CD4-positive, alpha-beta T cell (primary cell): ENCODE measurements at regions not wholly inside any gene's neighbourhood (a gene's known extent, or its start where the extent isn't known, plus 50 kb on each side); places are given as distances from the start of the nearest gene placed in this dataset.

ENCODE experiments used
- ATAC-seq: fragments of 200-7000 bp; cut with Tn5 transposase; one replicate; pipeline ENCODE4 v1.10.0; 2022; ENCODE audit warnings: mild to moderate bottlenecking; ENCODE audit not compliant: poor library complexity
- CTCF ChIA-PET: fragments of 350-600 bp; sonication (Branson Sonifier 250); formaldehyde crosslinking; loops from one replicate; lab custom pipeline; 2021; ENCODE audit warnings: antibody characterized with exemption, inconsistent platforms; lab: Charles Lee
- POLR2A ChIA-PET: fragments of 350-600 bp; sonication (Branson Sonifier 250); formaldehyde crosslinking; loops from one replicate; lab custom pipeline; 2021; ENCODE audit warnings: antibody characterized with exemption, inconsistent platforms; lab: Charles Lee
- DNase-seq, 14 experiments: peaks; one replicate each; pipeline ENCODE4 v3.0.0-alpha.2; 2013 to 2020; ENCODE audit warnings: mixed read lengths in 2 of 14
- H3K27ac ChIP-seq, 2 donors: one replicate each; pipeline versions ENCODE4 v1.5.1 to v1.7.0; 2013; ENCODE audit warnings: low read length in 2 of 2, low read depth in 1 of 2, mild to moderate bottlenecking in 1 of 2
- H3K27me3 ChIP-seq, 2 experiments: 1 replicate in 1 of 2; 2 replicates in 1 of 2; pipeline versions ENCODE4 v1.6.1 to v1.7.0; 2013; ENCODE audit warnings: low read length in 2 of 2, control low read depth in 1 of 2, mild to moderate bottlenecking in 1 of 2, moderate library complexity in 1 of 2; ENCODE audit not compliant: insufficient read depth in 2 of 2, control insufficient read depth in 1 of 2
- H3K36me3 ChIP-seq: one replicate; pipeline ENCODE4 v1.6.1; 2013; ENCODE audit warnings: low read length, control low read depth; ENCODE audit not compliant: insufficient read depth
- H3K4me1 ChIP-seq: one replicate; pipeline ENCODE4 v1.6.1; 2013; ENCODE audit warnings: low read length, control low read depth; ENCODE audit not compliant: insufficient read depth
- H3K4me3 ChIP-seq: one replicate; pipeline ENCODE4 v1.5.1; 2013; ENCODE audit warnings: mild to moderate bottlenecking, low read length, moderate library complexity
- H3K9me3 ChIP-seq, 2 experiments: 1 replicate in 1 of 2; 2 replicates in 1 of 2; pipeline versions ENCODE4 v1.6.1 to v1.7.0; 2013; ENCODE audit warnings: low read length in 2 of 2, mild to moderate bottlenecking in 2 of 2, control low read depth in 1 of 2, moderate library complexity in 1 of 2; ENCODE audit not compliant: control insufficient read depth in 1 of 2, insufficient read depth in 1 of 2
- H3K27ac Mint-ChIP-seq: one replicate; pipeline ENCODE4 v1.8.0; 2020; ENCODE audit warnings: mixed read lengths
- H3K27me3 Mint-ChIP-seq: one replicate; pipeline ENCODE4 v1.8.0; 2021; ENCODE audit warnings: mixed read lengths
- H3K36me3 Mint-ChIP-seq: one replicate; pipeline ENCODE4 v1.8.0; 2021; ENCODE audit warnings: low read depth, mixed read lengths
- H3K4me1 Mint-ChIP-seq: one replicate; pipeline ENCODE4 v1.8.0; 2021; ENCODE audit warnings: low read depth, mixed read lengths
- H3K4me3 Mint-ChIP-seq: one replicate; pipeline ENCODE4 v1.8.0; 2020; ENCODE audit warnings: mild to moderate bottlenecking, mixed read lengths
- H3K9me3 Mint-ChIP-seq: one replicate; pipeline ENCODE4 v1.8.0; 2020; ENCODE audit warnings: mixed read lengths
- CTCF ChIP-seq: fragments of 200-600 bp; IDR thresholded peaks from one replicate; pipeline ENCODE4 v1.8.0; 2022; ENCODE audit warnings: antibody characterized with exemption, mild to moderate bottlenecking
- intact Hi-C, 2 experiments: fragments of 100-400 bp; cut with DNase I in 1 of 2; cut with micrococcal nuclease in 1 of 2; formaldehyde crosslinking; loops; one replicate each; pipeline versions ENCODE4 v1.15.1 to v1.9.0; 2023 to 2025; cut with DNase I, micrococcal nuclease

- H3K27me3 ChIP-seq = peaks cover 3 to 9% of the 10 kb centered on the region in 2 experiments
- no peak overlapping the region for H3K4me3 Mint-ChIP-seq
- H3K9me3 ChIP-seq = no peaks in the 10 kb centered on the region
- DNase-seq (no peak), ATAC-seq (no peak)
- H3K4me3 ChIP-seq = no peak overlapping the region
- H3K27me3 Mint-ChIP-seq = peaks cover 47% of the 10 kb centered on the region
- ChIA-PET POLR2A (no interaction called here), CTCF (no interaction called here)
- no peak overlapping the region for H3K27ac Mint-ChIP-seq
- H3K4me1 Mint-ChIP-seq = no peaks in the 10 kb centered on the region
- no peak overlapping the region for H3K27ac ChIP-seq
- H3K4me1 ChIP-seq = no peaks in the 10 kb centered on the region
- intact Hi-C loops = no loop called here
- no peaks in the 10 kb centered on the region for H3K9me3 Mint-ChIP-seq
- H3K36me3 Mint-ChIP-seq = no peaks in the 10 kb centered on the region
- H3K36me3 ChIP-seq = no peaks in the 10 kb centered on the region
- no peak for TF ChIP-seq CTCF
These were observed 267.4 kb upstream of the EXOC2 start for GRCh38 chr6:960356-960755.

DNA sequence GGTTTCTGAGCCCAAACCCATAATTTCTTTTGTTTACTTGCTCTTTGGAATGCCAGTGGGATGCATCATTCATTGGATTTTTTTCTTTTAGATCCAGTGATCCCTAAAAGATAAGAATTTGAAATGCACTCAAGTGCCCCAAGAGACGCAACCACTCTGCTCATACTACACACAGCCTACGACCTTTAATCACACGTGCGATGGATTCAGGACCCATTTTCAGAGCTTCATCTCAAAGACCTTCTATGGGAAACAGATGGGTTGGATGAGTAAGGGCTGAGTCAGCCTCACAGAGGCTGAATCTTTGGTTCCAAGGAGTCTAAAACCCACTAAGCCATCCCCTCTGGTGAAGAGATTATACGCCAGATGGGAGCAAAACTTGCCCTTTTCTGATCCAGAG is 265.5 kb upstream of the EXOC2 start:
- DNase-seq = no peak
- ATAC-seq = no peak
- CTCF ChIA-PET = no interaction called here
- intact Hi-C loops = no loop called here
- no peaks in the 10 kb centered on the region for H3K4me1 ChIP-seq
- H3K27me3 ChIP-seq = peaks cover 7 to 13% of the 10 kb centered on the region in 2 experiments
- TF ChIP-seq CTCF = no peak
- H3K9me3 Mint-ChIP-seq = no peaks in the 10 kb centered on the region
- POLR2A ChIA-PET = no interaction called here
- H3K36me3 ChIP-seq = no peaks in the 10 kb centered on the region
- H3K27ac ChIP-seq = no peak overlapping the region
- no peaks in the 10 kb centered on the region for H3K4me1 Mint-ChIP-seq
- H3K36me3 Mint-ChIP-seq = no peaks in the 10 kb centered on the region
- H3K27ac Mint-ChIP-seq = no peak overlapping the region
- no peak overlapping the region for H3K4me3 Mint-ChIP-seq
- peaks cover 0 to 4% of the 10 kb centered on the region in 2 experiments for H3K9me3 ChIP-seq
- H3K4me3 ChIP-seq = no peak overlapping the region
- peaks cover 50% of the 10 kb centered on the region for H3K27me3 Mint-ChIP-seq

GRCh38 chr6:951399-952181 is 258.7 kb upstream of the EXOC2 start:
- intact Hi-C loops = no loop called here
- Mint-ChIP-seq H3K4me3 (no peak overlapping the region), H3K4me1 (no peaks in the 10 kb centered on the region)

More at GRCh38 chr6:951399-952181, 258.7 kb upstream of the EXOC2 start:
- Histone ChIP-seq H3K36me3 (no peaks in the 10 kb centered on the region), H3K4me3 (no peak overlapping the region), H3K27me3 (peaks cover 11 to 13% of the 10 kb centered on the region in 2 experiments), H3K27ac (no peak overlapping the region), H3K9me3 (peaks cover 0 to 4% of the 10 kb centered on the region in 2 experiments), H3K4me1 (no peaks in the 10 kb centered on the region)
- CTCF ChIA-PET = no interaction called here
- H3K27ac Mint-ChIP-seq = no peak overlapping the region
- H3K27me3 Mint-ChIP-seq = peaks cover 22% of the 10 kb centered on the region
- no peak for DNase-seq
- ATAC-seq = no peak
- no peaks in the 10 kb centered on the region for H3K9me3 Mint-ChIP-seq
- no peak for TF ChIP-seq CTCF
- POLR2A ChIA-PET = no interaction called here
- no peaks in the 10 kb centered on the region for H3K36me3 Mint-ChIP-seq
